Neural crest cell (in vitro differentiated cells): ENCODE measurements at regions not wholly inside any gene's neighbourhood (a gene's known extent, or its start where the extent isn't known, plus 50 kb on each side); places are given as distances from the start of the nearest gene placed in this dataset.

Experiments
- DNase-seq: peaks from one replicate; pipeline ENCODE4 v3.0.0; 2021; ENCODE audit warnings: low read depth, mixed read lengths, low spot score
- H3K27ac Mint-ChIP-seq: one replicate; pipeline ENCODE4 v1.8.0; 2021; ENCODE audit warnings: mild to moderate bottlenecking, mixed read lengths; ENCODE audit not compliant: unreplicated experiment
- H3K27me3 Mint-ChIP-seq: 2 replicates; pipeline ENCODE4 v1.8.0; 2021; ENCODE audit warnings: low read depth, mild to moderate bottlenecking, mixed read lengths
- H3K36me3 Mint-ChIP-seq: 2 replicates; pipeline ENCODE4 v1.8.0; 2021; ENCODE audit warnings: low read depth, mild to moderate bottlenecking, mixed read lengths
- H3K4me1 Mint-ChIP-seq: 2 replicates; pipeline ENCODE4 v1.8.0; 2021; ENCODE audit warnings: mixed read lengths
- H3K4me3 Mint-ChIP-seq: one replicate; pipeline ENCODE4 v1.8.0; 2021; ENCODE audit warnings: mild to moderate bottlenecking, mixed read lengths
- H3K9me3 Mint-ChIP-seq: 2 replicates; pipeline ENCODE4 v1.8.0; 2021; ENCODE audit warnings: mixed read lengths
- TF ChIP-seq, protein P1 (sequence below): fragments of 200-600 bp; sonication (generic); conservative IDR thresholded peaks from 2 replicates; pipeline ENCODE4 v1.5.0; 2021; ENCODE audit warnings: antibody characterized with exemption, mild to moderate bottlenecking

DNA sequence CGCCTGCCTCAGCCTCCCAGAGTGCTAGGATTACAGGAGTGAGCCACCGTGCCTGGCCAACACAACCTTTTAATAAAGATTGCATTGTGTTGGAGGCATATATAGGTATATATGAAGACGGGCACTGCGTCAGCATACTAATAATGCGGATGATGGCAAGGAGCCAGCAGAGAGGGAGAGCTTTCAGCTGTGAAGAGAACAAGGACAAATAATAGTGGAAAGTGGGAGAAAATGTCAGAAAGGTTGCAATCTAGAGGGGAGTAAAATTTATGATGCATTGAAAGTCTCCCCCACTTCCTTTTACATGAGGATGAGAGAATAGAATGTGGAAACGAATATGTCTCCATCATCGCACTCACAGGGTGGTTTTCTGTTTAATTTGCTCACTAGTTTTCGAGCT, 170.5 kb upstream of the TBL1XR1 start:
- peak overlapping the region; percentile 0 for H3K27ac Mint-ChIP-seq
- H3K36me3 Mint-ChIP-seq = no peaks in the 10 kb centered on the region
- DNase-seq = no peak
- H3K4me3 Mint-ChIP-seq = no peak overlapping the region
- peaks cover 35% of the 10 kb centered on the region for H3K4me1 Mint-ChIP-seq
- TF ChIP-seq, protein P1, sequence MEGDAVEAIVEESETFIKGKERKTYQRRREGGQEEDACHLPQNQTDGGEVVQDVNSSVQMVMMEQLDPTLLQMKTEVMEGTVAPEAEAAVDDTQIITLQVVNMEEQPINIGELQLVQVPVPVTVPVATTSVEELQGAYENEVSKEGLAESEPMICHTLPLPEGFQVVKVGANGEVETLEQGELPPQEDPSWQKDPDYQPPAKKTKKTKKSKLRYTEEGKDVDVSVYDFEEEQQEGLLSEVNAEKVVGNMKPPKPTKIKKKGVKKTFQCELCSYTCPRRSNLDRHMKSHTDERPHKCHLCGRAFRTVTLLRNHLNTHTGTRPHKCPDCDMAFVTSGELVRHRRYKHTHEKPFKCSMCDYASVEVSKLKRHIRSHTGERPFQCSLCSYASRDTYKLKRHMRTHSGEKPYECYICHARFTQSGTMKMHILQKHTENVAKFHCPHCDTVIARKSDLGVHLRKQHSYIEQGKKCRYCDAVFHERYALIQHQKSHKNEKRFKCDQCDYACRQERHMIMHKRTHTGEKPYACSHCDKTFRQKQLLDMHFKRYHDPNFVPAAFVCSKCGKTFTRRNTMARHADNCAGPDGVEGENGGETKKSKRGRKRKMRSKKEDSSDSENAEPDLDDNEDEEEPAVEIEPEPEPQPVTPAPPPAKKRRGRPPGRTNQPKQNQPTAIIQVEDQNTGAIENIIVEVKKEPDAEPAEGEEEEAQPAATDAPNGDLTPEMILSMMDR = no peak
- no peaks in the 10 kb centered on the region for H3K9me3 Mint-ChIP-seq
- no peaks in the 10 kb centered on the region for H3K27me3 Mint-ChIP-seq

DNA sequence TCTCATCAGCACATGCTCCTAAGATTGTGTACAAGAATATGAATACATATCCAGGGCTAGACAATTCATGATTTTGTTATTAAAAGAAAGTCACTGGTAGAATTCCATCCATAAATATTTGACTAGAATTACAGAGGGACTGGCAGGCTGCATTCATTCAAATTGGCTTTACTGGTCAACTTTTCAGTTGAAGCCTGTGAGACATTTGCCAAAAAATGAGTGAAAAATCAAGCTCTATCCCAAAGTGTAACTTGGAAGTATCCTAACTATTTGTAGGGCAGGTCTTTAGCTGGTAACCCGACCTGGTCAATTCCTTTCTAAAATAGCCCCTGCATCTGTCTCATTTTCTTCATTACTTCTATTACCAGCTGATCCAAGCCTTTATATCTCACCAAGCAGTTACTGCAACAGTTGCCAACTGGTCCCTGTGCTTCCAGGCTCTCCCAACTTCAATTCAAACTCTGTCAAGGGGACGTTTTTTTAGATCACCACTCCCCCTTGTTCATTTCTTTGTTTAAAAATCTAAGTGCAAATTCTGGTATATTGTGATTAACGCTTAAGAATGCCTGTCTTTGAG, 173.1 kb upstream of the TBL1XR1 start:
- DNase-seq = no peak
- Mint-ChIP-seq H3K9me3 (no peaks in the 10 kb centered on the region), H3K27ac (no peak overlapping the region), H3K4me3 (no peak overlapping the region), H3K4me1 (peaks cover 39% of the 10 kb centered on the region), H3K27me3 (no peaks in the 10 kb centered on the region), H3K36me3 (no peaks in the 10 kb centered on the region)
- TF ChIP-seq, protein P1 = no peak

GRCh38 chr3:177371146-177371545, 173.9 kb upstream of the TBL1XR1 start:
- H3K27ac Mint-ChIP-seq = no peak overlapping the region

GRCh38 chr3:177371888-177372287, 174.6 kb upstream of the TBL1XR1 start:
- H3K9me3 Mint-ChIP-seq = peaks cover 6% of the 10 kb centered on the region
- peaks cover 3% of the 10 kb centered on the region for H3K36me3 Mint-ChIP-seq
- TF ChIP-seq, protein P1 = no peak
- no peak for DNase-seq
- no peak overlapping the region for H3K27ac Mint-ChIP-seq
- peak overlapping the region; percentile 11 for H3K4me3 Mint-ChIP-seq
- H3K4me1 Mint-ChIP-seq = peaks cover 39% of the 10 kb centered on the region
- H3K27me3 Mint-ChIP-seq = no peaks in the 10 kb centered on the region

More at GRCh38 chr3:177371146-177371545, 173.9 kb upstream of the TBL1XR1 start:
- Mint-ChIP-seq H3K27me3 (no peaks in the 10 kb centered on the region), H3K4me1 (peaks cover 39% of the 10 kb centered on the region), H3K9me3 (peaks cover 3% of the 10 kb centered on the region), H3K36me3 (peaks cover 3% of the 10 kb centered on the region), H3K4me3 (no peak overlapping the region)
- TF ChIP-seq, protein P1 = no peak
- no peak for DNase-seq

- peaks cover 8% of the 10 kb centered on the region for H3K9me3 Mint-ChIP-seq
- H3K27me3 Mint-ChIP-seq = no peaks in the 10 kb centered on the region
- H3K27ac Mint-ChIP-seq = no peak overlapping the region
- peaks cover 34% of the 10 kb centered on the region for H3K4me1 Mint-ChIP-seq
- no peak overlapping the region for H3K4me3 Mint-ChIP-seq
- TF ChIP-seq, protein P1 = no peak
- H3K36me3 Mint-ChIP-seq = peaks cover 3% of the 10 kb centered on the region
- no peak for DNase-seq
These were observed 177.0 kb upstream of the TBL1XR1 start for GRCh38 chr3:177374323-177374722.

- H3K4me1 Mint-ChIP-seq = peaks cover 25% of the 10 kb centered on the region
- no peak overlapping the region for H3K27ac Mint-ChIP-seq
- no peaks in the 10 kb centered on the region for H3K27me3 Mint-ChIP-seq
- TF ChIP-seq, protein P1 = no peak
- H3K36me3 Mint-ChIP-seq = peaks cover 6% of the 10 kb centered on the region
- H3K9me3 Mint-ChIP-seq = peaks cover 11% of the 10 kb centered on the region
- H3K4me3 Mint-ChIP-seq = no peak overlapping the region
- no peak for DNase-seq
These were observed 178.0 kb upstream of the TBL1XR1 start for GRCh38 chr3:177375316-177375715.
